Stimulated activated CD4-positive, alpha-beta T cell treated with anti-CD3 and anti-CD28 coated beads, Interleukin-15, amount 100 ng/mL, for 48 hours (primary cell): ENCODE measurements at regions not wholly inside any gene's neighbourhood (a gene's known extent, or its start where the extent isn't known, plus 50 kb on each side); places are given as distances from the start of the nearest gene placed in this dataset.
A peak's percentile ranks its signal among the peaks of the same experiment; 100 is the strongest.

ENCODE experiments used
- DNase-seq, 2 donors: peaks; one replicate each; pipeline ENCODE4 v3.0.0-alpha.2; 2020; ENCODE audit warnings: low read depth in 2 of 2

- DNase-seq = no peak
Measured at GRCh38 chr18:6465281-6465680, 50.6 kb upstream of the L3MBTL4 start.

GRCh38 chr18:6476190-6476589, 61.5 kb upstream of the L3MBTL4 start:
- DNase-seq = no peak

- DNase-seq = no peak
Measured at GRCh38 chr18:6476880-6477279, 62.2 kb upstream of the L3MBTL4 start.

- no peak for DNase-seq
Measured at GRCh38 chr18:6478121-6478520, 63.4 kb upstream of the L3MBTL4 start.

- DNase-seq = no peak
Measured at GRCh38 chr18:6479699-6480098, 65.0 kb upstream of the L3MBTL4 start.

GRCh38 chr18:6482198-6482977, 67.7 kb upstream of the L3MBTL4 start:
- DNase-seq = no peak

GRCh38 chr18:6484659-6485058, 69.9 kb upstream of the L3MBTL4 start:
- no peak for DNase-seq

GRCh38 chr18:6486313-6486712, 71.6 kb upstream of the L3MBTL4 start:
- no peak for DNase-seq

- DNase-seq = no peak
Measured at GRCh38 chr18:6486764-6487426, 72.2 kb upstream of the L3MBTL4 start.

- no peak for DNase-seq
Measured at GRCh38 chr18:6487968-6488367, 73.3 kb upstream of the L3MBTL4 start.

- DNase-seq = no peak
Measured at GRCh38 chr18:6488956-6489355, 74.2 kb upstream of the L3MBTL4 start.

GRCh38 chr18:6489977-6490376, 75.3 kb upstream of the L3MBTL4 start:
- no peak for DNase-seq

GRCh38 chr18:6493194-6493593, 78.5 kb upstream of the L3MBTL4 start:
- no peak for DNase-seq

- DNase-seq = no peak
Measured at GRCh38 chr18:6495536-6495935, 80.8 kb upstream of the L3MBTL4 start.

GRCh38 chr18:6497543-6497942, 82.8 kb upstream of the L3MBTL4 start:
- DNase-seq = no peak

- no peak for DNase-seq
Measured at GRCh38 chr18:6498289-6498856, 83.7 kb upstream of the L3MBTL4 start.

GRCh38 chr18:6504605-6505497, 90.1 kb upstream of the L3MBTL4 start:
- DNase-seq = no peak

GRCh38 chr18:6505498-6505875, 90.8 kb upstream of the L3MBTL4 start:
- no peak for DNase-seq

- no peak for DNase-seq
Measured at GRCh38 chr18:6509417-6509816, 94.7 kb upstream of the L3MBTL4 start.

GRCh38 chr18:6509832-6510231, 95.1 kb upstream of the L3MBTL4 start:
- DNase-seq = no peak

GRCh38 chr18:6520901-6521300, 106.2 kb upstream of the L3MBTL4 start:
- no peak for DNase-seq

GRCh38 chr18:6521803-6522418, 107.2 kb upstream of the L3MBTL4 start:
- peak; percentile 2 to 10 for DNase-seq
